GM23338 (cell line): ENCODE measurements at regions not wholly inside any gene's neighbourhood (a gene's known extent, or its start where the extent isn't known, plus 50 kb on each side); places are given as distances from the start of the nearest gene placed in this dataset.

ENCODE experiments used
- CREB1 ChIP-seq: fragments of 250-450 bp; sonication (Bioruptor Pico); IDR thresholded peaks from 2 replicates; pipeline ENCODE4 v1.5.0; 2020; ENCODE audit warnings: low read depth, mild to moderate bottlenecking, moderate library complexity
- CTCF ChIP-seq, 2 experiments: fragments of 200-600 bp in 1 of 2; sonication (generic) in 1 of 2; conservative IDR thresholded peaks; 2 replicates each; pipeline versions ENCODE4 v1.5.1 to v1.6.1; 2016 to 2017; ENCODE audit warnings: antibody characterized with exemption in 2 of 2, low read depth in 2 of 2, mild to moderate bottlenecking in 2 of 2, moderate library complexity in 1 of 2
- EZH2 ChIP-seq: fragments of 200-600 bp; sonication (generic); IDR thresholded peaks from one replicate; pipeline ENCODE4 v1.8.0; 2017; ENCODE audit warnings: antibody characterized with exemption, mild to moderate bottlenecking, low read depth; ENCODE audit not compliant: unreplicated experiment
- EZH2phosphoT487 ChIP-seq: fragments of 200-600 bp; sonication (generic); IDR thresholded peaks from one replicate; pipeline ENCODE4 v1.8.1; 2018; ENCODE audit warnings: antibody characterized with exemption; ENCODE audit not compliant: unreplicated experiment
- JUNB ChIP-seq: IDR thresholded peaks from one replicate; pipeline ENCODE4 v1.6.1; 2016; ENCODE audit warnings: antibody characterized with exemption; ENCODE audit not compliant: unreplicated experiment
- POLR2AphosphoS5 ChIP-seq: IDR thresholded peaks from 2 replicates; pipeline ENCODE4 v1.6.1; 2016; ENCODE audit warnings: antibody characterized with exemption, low read depth
- REST ChIP-seq: IDR thresholded peaks from one replicate; pipeline ENCODE4 v1.6.1; 2018; ENCODE audit warnings: antibody characterized with exemption; ENCODE audit not compliant: unreplicated experiment
- STAT1 ChIP-seq: IDR thresholded peaks from one replicate; pipeline ENCODE4 v1.6.1; 2016; ENCODE audit warnings: antibody characterized with exemption; ENCODE audit not compliant: unreplicated experiment

- no peak for TF ChIP-seq EZH2
- TF ChIP-seq CTCF (conservative IDR thresholded peaks at IDR 0.05; ENCODE audit: low read depth in 2 of 2): no peak
- TF ChIP-seq JUNB: no peak
- no peak for TF ChIP-seq STAT1
- TF ChIP-seq POLR2AphosphoS5: no peak
- no peak for TF ChIP-seq CREB1 (CRISPR knock-in tag)
- no peak for TF ChIP-seq EZH2phosphoT487
- TF ChIP-seq REST: no peak
Observed at GRCh38 chr5:98053170-98053569, 720.3 kb upstream of the RGMB start.
